Breast epithelium (tissue), 4 donors: ENCODE measurements at regions not wholly inside any gene's neighbourhood (a gene's known extent, or its start where the extent isn't known, plus 50 kb on each side); places are given as distances from the start of the nearest gene placed in this dataset.

Experiments used
- DNase-seq, 2 donors: peaks; one replicate each; pipeline ENCODE4 v3.0.0-alpha.2; 2019; ENCODE audit warnings: low spot score in 2 of 2
- H3K27ac ChIP-seq, 2 donors: fragments of 200-600 bp; sonication (generic) in 1 of 2; one replicate each; pipeline ENCODE4 v1.5.1; 2016 to 2019; ENCODE audit warnings: mild to moderate bottlenecking in 1 of 2
- H3K27me3 ChIP-seq, 2 donors: fragments of 200-600 bp; sonication (generic) in 1 of 2; one replicate each; pipeline versions ENCODE4 v1.5.1 to v1.6.0; 2017 to 2019; ENCODE audit warnings: control low read depth in 1 of 2, mild to moderate bottlenecking in 1 of 2
- H3K36me3 ChIP-seq: fragments of 200-600 bp; one replicate; pipeline ENCODE4 v1.5.1; 2019
- H3K4me1 ChIP-seq, 2 donors: fragments of 200-600 bp; sonication (generic); one replicate each; pipeline ENCODE4 v1.5.1; 2016 to 2019; ENCODE audit warnings: control low read depth in 1 of 2
- H3K4me3 ChIP-seq, 3 donors: fragments of 200-600 bp; sonication (generic); 1 replicate in 2 of 3; 2 replicates in 1 of 3; pipeline ENCODE4 v1.5.1; 2016 to 2019; ENCODE audit warnings: mild to moderate bottlenecking in 3 of 3, moderate library complexity in 2 of 3
- H3K9me3 ChIP-seq, 2 donors: fragments of 200-600 bp; sonication (generic) in 1 of 2; one replicate each; pipeline ENCODE4 v1.5.1; 2016 to 2019; ENCODE audit warnings: control low read depth in 1 of 2
- CTCF ChIP-seq, 3 donors: fragments of 450-650 bp; IDR thresholded peaks; one replicate each; pipeline ENCODE4 v1.5.1; 2016 to 2017; ENCODE audit warnings: antibody characterized with exemption in 3 of 3, mild to moderate bottlenecking in 3 of 3, moderate library complexity in 3 of 3
- POLR2A ChIP-seq: fragments of 450-650 bp; IDR thresholded peaks from one replicate; pipeline ENCODE4 v1.6.1; 2016; ENCODE audit warnings: antibody characterized with exemption, mild to moderate bottlenecking, moderate library complexity
- POLR2AphosphoS5 ChIP-seq, 3 donors: sonication (generic); formaldehyde crosslinking; IDR thresholded peaks; one replicate each; pipeline ENCODE4 v1.6.1; 2017; ENCODE audit warnings: antibody characterized with exemption in 3 of 3
- intact Hi-C: fragments of 100-400 bp; cut with DNase I; formaldehyde crosslinking; loops from one replicate; pipeline ENCODE4 v1.15.1; 2023; ENCODE audit warnings: low total_unique reads

GRCh38 chr4:92066485-92066884 lies 237.3 kb upstream of the GRID2 start:
- peaks cover 5 to 16% of the 10 kb centered on the region in 2 donors for H3K9me3 ChIP-seq
- H3K4me3 ChIP-seq = no peak overlapping the region
- TF ChIP-seq CTCF (IDR thresholded peaks at IDR 0.05) (no peak), POLR2A (no peak), POLR2AphosphoS5 (IDR thresholded peaks at IDR 0.05) (no peak)
- H3K27ac ChIP-seq = no peak overlapping the region
- H3K4me1 ChIP-seq = no peaks in the 10 kb centered on the region
- DNase-seq = no peak
- H3K27me3 ChIP-seq = no peaks in the 10 kb centered on the region
- intact Hi-C loops = no loop called here
- H3K36me3 ChIP-seq = no peaks in the 10 kb centered on the region

GRCh38 chr4:92071587-92071986 lies 232.2 kb upstream of the GRID2 start:
- DNase-seq = no peak
- TF ChIP-seq CTCF (IDR thresholded peaks at IDR 0.05) (no peak), POLR2AphosphoS5 (IDR thresholded peaks at IDR 0.05) (no peak), POLR2A (no peak)
- no peak overlapping the region for H3K27ac ChIP-seq
- intact Hi-C loops = no loop called here
- H3K36me3 ChIP-seq = no peaks in the 10 kb centered on the region
- no peaks in the 10 kb centered on the region for H3K4me1 ChIP-seq
- H3K9me3 ChIP-seq = peaks cover 9 to 18% of the 10 kb centered on the region in 2 donors
- no peak overlapping the region for H3K4me3 ChIP-seq
- no peaks in the 10 kb centered on the region for H3K27me3 ChIP-seq

GRCh38 chr4:92074839-92075238 lies 228.9 kb upstream of the GRID2 start:
- no peak overlapping the region for H3K27ac ChIP-seq
- H3K4me1 ChIP-seq = no peaks in the 10 kb centered on the region
- no peak overlapping the region for H3K4me3 ChIP-seq
- peaks cover 16 to 18% of the 10 kb centered on the region in 2 donors for H3K9me3 ChIP-seq
- H3K36me3 ChIP-seq = no peaks in the 10 kb centered on the region
- intact Hi-C loops = no loop called here
- TF ChIP-seq POLR2A (no peak), POLR2AphosphoS5 (IDR thresholded peaks at IDR 0.05) (no peak), CTCF (IDR thresholded peaks at IDR 0.05) (no peak)
- no peak for DNase-seq
- H3K27me3 ChIP-seq = no peaks in the 10 kb centered on the region

- DNase-seq = no peak
- H3K4me3 ChIP-seq = no peak overlapping the region
- H3K27ac ChIP-seq = no peak overlapping the region
- H3K4me1 ChIP-seq = no peaks in the 10 kb centered on the region
- intact Hi-C loops = no loop called here
- H3K36me3 ChIP-seq = no peaks in the 10 kb centered on the region
- no peaks in the 10 kb centered on the region for H3K9me3 ChIP-seq
- no peaks in the 10 kb centered on the region for H3K27me3 ChIP-seq
- TF ChIP-seq CTCF (IDR thresholded peaks at IDR 0.05) = no peak
- no peak for TF ChIP-seq POLR2A
- TF ChIP-seq POLR2AphosphoS5 (IDR thresholded peaks at IDR 0.05) = no peak
Measured at GRCh38 chr4:92090887-92091286, 212.9 kb upstream of the GRID2 start.

- no peak overlapping the region for H3K4me3 ChIP-seq
- H3K27ac ChIP-seq = no peak overlapping the region
- TF ChIP-seq POLR2AphosphoS5 (IDR thresholded peaks at IDR 0.05) = no peak
- TF ChIP-seq CTCF (IDR thresholded peaks at IDR 0.05) = no peak
- TF ChIP-seq POLR2A = no peak
- no peaks in the 10 kb centered on the region for H3K9me3 ChIP-seq
- H3K27me3 ChIP-seq = no peaks in the 10 kb centered on the region
- no peaks in the 10 kb centered on the region for H3K4me1 ChIP-seq
- intact Hi-C loops = no loop called here
- no peaks in the 10 kb centered on the region for H3K36me3 ChIP-seq
- DNase-seq = no peak
Measured at GRCh38 chr4:92091335-92091734, 212.4 kb upstream of the GRID2 start.
